Liver (tissue), 8 donors: ENCODE measurements at regions not wholly inside any gene's neighbourhood (a gene's known extent, or its start where the extent isn't known, plus 50 kb on each side); places are given as distances from the start of the nearest gene placed in this dataset.

Experiments used
- DNase-seq: peaks from one replicate; pipeline ENCODE4 v3.0.0-alpha.2; 2017; ENCODE audit warnings: low spot score
- H3K27ac ChIP-seq, 2 donors: one replicate each; pipeline ENCODE4 v1.7.0; 2013; ENCODE audit warnings: inconsistent platforms in 2 of 2, low read length in 2 of 2, control low read depth in 1 of 2, low read depth in 1 of 2, mild to moderate bottlenecking in 1 of 2
- H3K27me3 ChIP-seq, 4 donors: one replicate each; pipeline versions ENCODE4 v1.6.1 to v1.7.0; 2013; ENCODE audit warnings: low read length in 3 of 4, inconsistent platforms in 1 of 4, mild to moderate bottlenecking in 1 of 4, moderate library complexity in 1 of 4; ENCODE audit not compliant: control insufficient read depth in 4 of 4, insufficient read depth in 4 of 4
- H3K36me3 ChIP-seq, 4 donors: one replicate each; pipeline versions ENCODE4 v1.6.1 to v1.7.0; 2013; ENCODE audit warnings: low read length in 3 of 4, mild to moderate bottlenecking in 3 of 4, low read depth in 1 of 4, moderate library complexity in 1 of 4; ENCODE audit not compliant: control insufficient read depth in 4 of 4, insufficient read depth in 3 of 4
- H3K4me1 ChIP-seq, 4 donors: one replicate each; pipeline versions ENCODE4 v1.6.1 to v1.7.0; 2013; ENCODE audit warnings: low read length in 3 of 4, mild to moderate bottlenecking in 3 of 4, moderate library complexity in 1 of 4; ENCODE audit not compliant: control insufficient read depth in 4 of 4, insufficient read depth in 4 of 4
- H3K4me3 ChIP-seq, 3 donors: one replicate each; pipeline versions ENCODE4 v1.6.1 to v1.7.0; 2013; ENCODE audit warnings: low read length in 3 of 3, control low read depth in 1 of 3, low read depth in 1 of 3, mild to moderate bottlenecking in 1 of 3
- H3K9ac ChIP-seq, 2 donors: one replicate each; pipeline ENCODE4 v1.7.0; 2013; ENCODE audit warnings: low read length in 2 of 2, mild to moderate bottlenecking in 2 of 2, moderate library complexity in 2 of 2, control low read depth in 1 of 2, low read depth in 1 of 2
- H3K9me3 ChIP-seq, 4 donors: one replicate each; pipeline versions ENCODE4 v1.6.1 to v1.7.0; 2013; ENCODE audit warnings: low read length in 3 of 4; ENCODE audit not compliant: control insufficient read depth in 4 of 4
- ATF3 ChIP-seq: IDR thresholded peaks from 2 replicates; pipeline ENCODE4 v1.6.1; 2016; ENCODE audit warnings: antibody characterized with exemption
- CTCF ChIP-seq: fragments of 150-350 bp; IDR thresholded peaks from 2 replicates; pipeline ENCODE4 v1.5.1; 2017; ENCODE audit warnings: improper control_type of control experiment, low read depth, low read length; ENCODE audit not compliant: missing input control
- EGR1 ChIP-seq, 2 donors: IDR thresholded peaks; 2 replicates each; pipeline ENCODE4 v1.6.1; 2016 to 2018; ENCODE audit warnings: antibody characterized with exemption in 2 of 2, low read depth in 2 of 2
- FOXA1 ChIP-seq: IDR thresholded peaks from 2 replicates; pipeline ENCODE4 v1.6.1; 2016; ENCODE audit warnings: antibody characterized with exemption
- FOXA2 ChIP-seq: IDR thresholded peaks from 2 replicates; pipeline ENCODE4 v1.6.1; 2016; ENCODE audit warnings: antibody characterized with exemption
- GABPA ChIP-seq, 2 donors: IDR thresholded peaks in 1 of 2; conservative IDR thresholded peaks in 1 of 2; 2 replicates each; pipeline ENCODE4 v1.6.1; 2016; ENCODE audit warnings: antibody characterized with exemption in 2 of 2, mild to moderate bottlenecking in 1 of 2, moderate library complexity in 1 of 2
- HNF4A ChIP-seq, 2 donors: conservative IDR thresholded peaks; 2 replicates each; pipeline ENCODE4 v1.6.1; 2016; ENCODE audit warnings: antibody characterized with exemption in 2 of 2, mild to moderate bottlenecking in 2 of 2
- HNF4G ChIP-seq: IDR thresholded peaks from 2 replicates; pipeline ENCODE4 v1.6.1; 2016; ENCODE audit warnings: antibody characterized with exemption
- JUND ChIP-seq, 2 donors: IDR thresholded peaks; 2 replicates each; pipeline ENCODE4 v1.6.1; 2016; ENCODE audit warnings: antibody characterized with exemption in 2 of 2
- MAX ChIP-seq: IDR thresholded peaks from 2 replicates; pipeline ENCODE4 v1.6.1; 2016; ENCODE audit warnings: antibody characterized with exemption
- NR2F2 ChIP-seq: IDR thresholded peaks from 2 replicates; pipeline ENCODE4 v1.6.1; 2016; ENCODE audit warnings: antibody characterized with exemption
- RAD21 ChIP-seq, 2 donors: IDR thresholded peaks; 2 replicates each; pipeline ENCODE4 v1.6.1; 2016; ENCODE audit warnings: antibody characterized with exemption in 2 of 2, mild to moderate bottlenecking in 2 of 2
- REST ChIP-seq: IDR thresholded peaks from 2 replicates; pipeline ENCODE4 v1.6.1; 2016; ENCODE audit warnings: antibody characterized with exemption, mild to moderate bottlenecking
- RXRA ChIP-seq, 2 donors: IDR thresholded peaks; 2 replicates each; pipeline ENCODE4 v1.6.1; 2017 to 2018; ENCODE audit warnings: antibody characterized with exemption in 2 of 2, mild to moderate bottlenecking in 1 of 2
- SP1 ChIP-seq: IDR thresholded peaks from 2 replicates; pipeline ENCODE4 v1.6.1; 2018; ENCODE audit warnings: antibody characterized with exemption, mild to moderate bottlenecking
- TAF1 ChIP-seq: conservative IDR thresholded peaks from 2 replicates; pipeline ENCODE4 v1.6.1; 2016; ENCODE audit warnings: antibody characterized with exemption, mild to moderate bottlenecking
- YY1 ChIP-seq: IDR thresholded peaks from 2 replicates; pipeline ENCODE4 v1.6.1; 2016; ENCODE audit warnings: antibody characterized with exemption, mild to moderate bottlenecking
- ZBTB33 ChIP-seq: IDR thresholded peaks from 2 replicates; pipeline ENCODE4 v1.6.1; 2016; ENCODE audit warnings: antibody characterized with exemption
- WGBS: extraction: QIAGEN DNeasy Blood & Tissue Kit; methylation state at CpG from one replicate; pipeline ENCODE4 v1.1.7; 2013; 5-methylcytosine and 5-hydroxymethylcytosine counted together
- donor health status: healthy.
- donor health status: healthy.
- donor health status: healthy.
- donor health status: healthy.
- donor health status: healthy.

- no peak for DNase-seq
- H3K9me3 ChIP-seq: no peaks in the 10 kb centered on the region
- TF ChIP-seq ZBTB33: no peak
- TF ChIP-seq RXRA (IDR thresholded peaks at IDR 0.05): no peak
- TF ChIP-seq GABPA (IDR thresholded peaks at IDR 0.05 in 1 of 2, conservative IDR thresholded peaks at IDR 0.05 in 1 of 2): no peak
- no peak for TF ChIP-seq SP1
- no peak for TF ChIP-seq MAX
- TF ChIP-seq EGR1 (IDR thresholded peaks at IDR 0.05; ENCODE audit: low read depth in 2 of 2): no peak
- TF ChIP-seq JUND (IDR thresholded peaks at IDR 0.05): no peak
- TF ChIP-seq YY1: no peak
- no peak for TF ChIP-seq FOXA2
- no peak for TF ChIP-seq TAF1
- TF ChIP-seq REST: no peak
- TF ChIP-seq FOXA1: no peak
- no peak for TF ChIP-seq RAD21 (IDR thresholded peaks at IDR 0.05)
- TF ChIP-seq NR2F2: no peak
- TF ChIP-seq ATF3: no peak
- TF ChIP-seq HNF4A (conservative IDR thresholded peaks at IDR 0.05): no peak
- no peak for TF ChIP-seq CTCF
- TF ChIP-seq HNF4G: no peak
- WGBS: 67% methylated on average over 2 of the region's 2 CpGs
- H3K4me1 ChIP-seq: no peaks in the 10 kb centered on the region
- no peak overlapping the region for H3K9ac ChIP-seq
- H3K36me3 ChIP-seq: no peaks in the 10 kb centered on the region
- H3K27ac ChIP-seq: no peak overlapping the region
- no peak overlapping the region for H3K4me3 ChIP-seq
- no peaks in the 10 kb centered on the region for H3K27me3 ChIP-seq
Observed at GRCh38 chr14:30017370-30017993, 89.8 kb upstream of the PRKD1 start.
